ENCODE measurements at regions not wholly inside any gene's neighbourhood (a gene's known extent, or its start where the extent isn't known, plus 50 kb on each side); places are given as distances from the start of the nearest gene placed in this dataset.

DNA sequence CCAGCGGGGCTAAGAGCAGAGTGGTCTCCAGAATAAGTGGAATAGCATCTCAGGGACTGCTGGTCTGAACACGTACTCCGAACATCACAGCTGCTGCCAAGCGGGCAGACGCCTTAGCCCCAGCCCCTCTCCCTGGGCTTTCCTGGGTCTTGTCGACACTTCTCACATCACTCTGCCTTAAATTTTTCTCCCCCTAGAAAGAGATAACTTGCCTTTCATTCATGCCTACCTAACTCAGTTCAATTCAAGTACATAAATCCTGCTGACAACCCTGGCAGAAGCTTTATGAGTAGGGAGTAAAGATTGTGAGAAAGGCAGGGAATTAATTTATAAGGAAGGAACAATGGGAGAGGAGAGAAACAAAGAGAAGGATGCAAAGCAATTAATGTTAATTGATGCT, 202.9 kb upstream of the TNP1 start:
- no peak for TF ChIP-seq EZH2 (IDR thresholded peaks at IDR 0.05; ENCODE audit: borderline replicate concordance, low read depth, low read length, poor library complexity, severe bottlenecking)
- TF ChIP-seq, protein P1, sequence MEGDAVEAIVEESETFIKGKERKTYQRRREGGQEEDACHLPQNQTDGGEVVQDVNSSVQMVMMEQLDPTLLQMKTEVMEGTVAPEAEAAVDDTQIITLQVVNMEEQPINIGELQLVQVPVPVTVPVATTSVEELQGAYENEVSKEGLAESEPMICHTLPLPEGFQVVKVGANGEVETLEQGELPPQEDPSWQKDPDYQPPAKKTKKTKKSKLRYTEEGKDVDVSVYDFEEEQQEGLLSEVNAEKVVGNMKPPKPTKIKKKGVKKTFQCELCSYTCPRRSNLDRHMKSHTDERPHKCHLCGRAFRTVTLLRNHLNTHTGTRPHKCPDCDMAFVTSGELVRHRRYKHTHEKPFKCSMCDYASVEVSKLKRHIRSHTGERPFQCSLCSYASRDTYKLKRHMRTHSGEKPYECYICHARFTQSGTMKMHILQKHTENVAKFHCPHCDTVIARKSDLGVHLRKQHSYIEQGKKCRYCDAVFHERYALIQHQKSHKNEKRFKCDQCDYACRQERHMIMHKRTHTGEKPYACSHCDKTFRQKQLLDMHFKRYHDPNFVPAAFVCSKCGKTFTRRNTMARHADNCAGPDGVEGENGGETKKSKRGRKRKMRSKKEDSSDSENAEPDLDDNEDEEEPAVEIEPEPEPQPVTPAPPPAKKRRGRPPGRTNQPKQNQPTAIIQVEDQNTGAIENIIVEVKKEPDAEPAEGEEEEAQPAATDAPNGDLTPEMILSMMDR (conservative IDR thresholded peaks at IDR 0.05; ENCODE audit: low read depth, low read length) = no peak
